ENCODE measurements at regions not wholly inside any gene's neighbourhood (a gene's known extent, or its start where the extent isn't known, plus 50 kb on each side); places are given as distances from the start of the nearest gene placed in this dataset.

DNA sequence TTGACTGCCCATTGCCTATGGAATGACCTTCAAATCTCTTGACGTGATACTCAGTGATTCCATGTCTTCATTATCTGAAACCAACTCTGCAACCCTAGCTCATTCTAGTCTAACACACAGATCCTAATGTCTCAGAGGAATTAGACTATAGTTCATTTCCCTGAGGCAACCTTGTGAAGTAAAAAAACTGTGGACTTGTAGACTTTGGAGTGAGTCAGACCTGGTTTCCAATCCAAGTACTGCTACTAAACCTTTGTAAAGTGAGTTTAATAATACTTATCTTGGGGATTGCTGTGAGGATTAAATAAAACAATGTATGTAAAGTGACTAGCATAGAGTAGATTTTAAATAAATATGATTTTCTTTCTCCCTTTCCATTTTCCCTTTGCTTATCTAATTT, 226.1 kb downstream of the BLID start:
- Histone ChIP-seq H3K4me1 (ENCODE audit: control insufficient read depth, low read depth, low read length) (no peaks in the 10 kb centered on the region), H3K4me2 (ENCODE audit: low read length) (no peak overlapping the region)

DNA sequence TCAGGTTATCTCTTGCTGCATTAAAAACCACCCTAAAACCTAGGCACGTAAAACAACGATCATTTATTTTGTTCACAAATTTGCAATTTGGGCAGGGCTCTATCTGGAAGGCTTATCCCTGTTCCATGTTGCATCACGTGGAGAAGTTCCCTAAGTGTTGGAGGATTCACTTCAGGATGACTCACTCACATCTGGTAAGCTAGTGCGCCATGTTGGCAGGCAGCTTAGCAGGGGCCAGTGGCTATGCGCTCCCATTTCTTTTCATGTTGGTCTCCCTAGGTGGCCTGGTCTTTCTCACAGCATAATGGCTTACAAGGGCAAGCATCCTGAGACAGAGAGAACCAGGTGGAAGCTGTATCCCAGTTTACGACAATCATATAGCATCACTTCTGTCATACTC, 226.8 kb downstream of the BLID start:
- Histone ChIP-seq H2BK5ac (ENCODE audit: low read length) (no peak overlapping the region), H3K4ac (ENCODE audit: low read depth, low read length) (no peak overlapping the region), H4K8ac (ENCODE audit: low read depth, low read length) (no peak overlapping the region), H3K4me2 (ENCODE audit: low read length) (no peak overlapping the region), H3K18ac (ENCODE audit: low read length) (no peak overlapping the region), H2BK15ac (replicated peaks; ENCODE audit: low read depth) (no peak overlapping the region), H4K5ac (ENCODE audit: low read length) (no peak overlapping the region), H3K9ac (ENCODE audit: low read length) (no peak overlapping the region), H2BK120ac (ENCODE audit: low read depth, low read length) (no peak overlapping the region), H3K36me3 (ENCODE audit: control insufficient read depth, insufficient read depth, low read length) (no peaks in the 10 kb centered on the region), H3K4me3 (ENCODE audit: low read length) (no peak overlapping the region), H3K4me1 (ENCODE audit: control insufficient read depth, low read depth, low read length) (no peaks in the 10 kb centered on the region), H2AK5ac (ENCODE audit: low read length) (no peak overlapping the region), H3K56ac (ENCODE audit: low read length) (no peak overlapping the region), H3K23ac (ENCODE audit: low read length) (no peak overlapping the region), H3K27ac (ENCODE audit: low read depth, low read length) (no peak overlapping the region), H3K27me3 (ENCODE audit: insufficient read depth, low read length, poor library complexity) (no peaks in the 10 kb centered on the region), H3K79me1 (ENCODE audit: low read length) (no peaks in the 10 kb centered on the region), H3K79me2 (ENCODE audit: control insufficient read depth, insufficient read depth, low read length) (no peaks in the 10 kb centered on the region)
- no peak for DNase-seq
- WGBS (ENCODE audit: extremely low coverage, insufficient coverage, low lambda C conversion rate) = no CpG with 5 or more reads among the region's 6 CpGs

More for the DNA sequence above, 226.1 kb downstream of the BLID start:
- no peak overlapping the region for H3K4me3 ChIP-seq (ENCODE audit: low read length)
- no CpG with 5 or more reads among the region's 1 CpG for WGBS (ENCODE audit: extremely low coverage, insufficient coverage, low lambda C conversion rate)
- no peaks in the 10 kb centered on the region for H3K27me3 ChIP-seq (ENCODE audit: insufficient read depth, low read length, poor library complexity)
- no peak overlapping the region for H3K56ac ChIP-seq (ENCODE audit: low read length)
- no peak overlapping the region for H3K9ac ChIP-seq (ENCODE audit: low read length)
- H4K8ac ChIP-seq (ENCODE audit: low read depth, low read length) = no peak overlapping the region
- no peak overlapping the region for H2AK5ac ChIP-seq (ENCODE audit: low read length)
- no peaks in the 10 kb centered on the region for H3K79me1 ChIP-seq (ENCODE audit: low read length)
- no peak overlapping the region for H2BK15ac ChIP-seq (replicated peaks; ENCODE audit: low read depth)
- H3K18ac ChIP-seq (ENCODE audit: low read length) = no peak overlapping the region
- no peak overlapping the region for H3K4ac ChIP-seq (ENCODE audit: low read depth, low read length)
- no peaks in the 10 kb centered on the region for H3K79me2 ChIP-seq (ENCODE audit: control insufficient read depth, insufficient read depth, low read length)
- DNase-seq = no peak
- H3K23ac ChIP-seq (ENCODE audit: low read length) = no peak overlapping the region
- H2BK5ac ChIP-seq (ENCODE audit: low read length) = no peak overlapping the region
- no peak overlapping the region for H3K27ac ChIP-seq (ENCODE audit: low read depth, low read length)
- H4K5ac ChIP-seq (ENCODE audit: low read length) = no peak overlapping the region
- no peak overlapping the region for H2BK120ac ChIP-seq (ENCODE audit: low read depth, low read length)
- H3K36me3 ChIP-seq (ENCODE audit: control insufficient read depth, insufficient read depth, low read length) = no peaks in the 10 kb centered on the region

DNA sequence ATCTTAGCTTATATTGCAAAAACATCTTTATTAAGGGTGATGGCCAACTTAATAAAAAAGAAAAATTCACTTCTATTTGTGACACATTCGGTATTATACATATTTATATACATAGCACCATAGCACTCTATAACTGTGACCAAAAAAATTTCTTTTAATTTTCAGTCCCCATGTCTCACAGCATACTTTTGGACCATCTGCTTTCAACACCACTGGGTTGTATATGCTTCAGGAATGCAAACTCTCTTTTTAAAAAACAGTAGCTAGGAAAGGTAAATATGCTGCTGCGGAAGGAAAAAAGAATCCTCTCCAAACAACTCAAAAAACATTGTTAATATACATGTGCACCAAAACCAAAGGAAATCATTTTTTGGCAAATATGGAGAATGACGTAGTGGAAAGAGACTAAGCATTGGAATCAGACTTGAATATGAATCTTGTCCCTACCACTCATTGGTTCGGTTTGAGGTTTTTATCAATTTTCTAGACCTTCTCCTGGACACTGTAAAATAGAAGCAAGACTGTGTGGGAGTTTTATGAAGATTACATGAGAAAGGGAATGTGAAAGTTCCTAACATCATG, 227.9 kb downstream of the BLID start:
- H2BK5ac ChIP-seq (ENCODE audit: low read length) = no peak overlapping the region
- H3K27ac ChIP-seq (ENCODE audit: low read depth, low read length) = no peak overlapping the region
- H3K79me1 ChIP-seq (ENCODE audit: low read length) = no peaks in the 10 kb centered on the region
- no peak overlapping the region for H2BK15ac ChIP-seq (replicated peaks; ENCODE audit: low read depth)
- no peak overlapping the region for H2AK5ac ChIP-seq (ENCODE audit: low read length)
- no peaks in the 10 kb centered on the region for H3K36me3 ChIP-seq (ENCODE audit: control insufficient read depth, insufficient read depth, low read length)
- H3K9ac ChIP-seq (ENCODE audit: low read length) = no peak overlapping the region
- no peak overlapping the region for H2BK120ac ChIP-seq (ENCODE audit: low read depth, low read length)
- no peaks in the 10 kb centered on the region for H3K79me2 ChIP-seq (ENCODE audit: control insufficient read depth, insufficient read depth, low read length)
- no peak overlapping the region for H3K4ac ChIP-seq (ENCODE audit: low read depth, low read length)
- no peak overlapping the region for H3K4me2 ChIP-seq (ENCODE audit: low read length)
- H4K8ac ChIP-seq (ENCODE audit: low read depth, low read length) = no peak overlapping the region
- no peak overlapping the region for H3K4me3 ChIP-seq (ENCODE audit: low read length)
- H3K23ac ChIP-seq (ENCODE audit: low read length) = no peak overlapping the region
- no CpG with 5 or more reads among the region's 4 CpGs for WGBS (ENCODE audit: extremely low coverage, insufficient coverage, low lambda C conversion rate)
- no peak overlapping the region for H3K56ac ChIP-seq (ENCODE audit: low read length)
- no peaks in the 10 kb centered on the region for H3K27me3 ChIP-seq (ENCODE audit: insufficient read depth, low read length, poor library complexity)
- no peak overlapping the region for H3K18ac ChIP-seq (ENCODE audit: low read length)
- DNase-seq = no peak
- H3K4me1 ChIP-seq (ENCODE audit: control insufficient read depth, low read depth, low read length) = no peaks in the 10 kb centered on the region
- H4K5ac ChIP-seq (ENCODE audit: low read length) = no peak overlapping the region

DNA sequence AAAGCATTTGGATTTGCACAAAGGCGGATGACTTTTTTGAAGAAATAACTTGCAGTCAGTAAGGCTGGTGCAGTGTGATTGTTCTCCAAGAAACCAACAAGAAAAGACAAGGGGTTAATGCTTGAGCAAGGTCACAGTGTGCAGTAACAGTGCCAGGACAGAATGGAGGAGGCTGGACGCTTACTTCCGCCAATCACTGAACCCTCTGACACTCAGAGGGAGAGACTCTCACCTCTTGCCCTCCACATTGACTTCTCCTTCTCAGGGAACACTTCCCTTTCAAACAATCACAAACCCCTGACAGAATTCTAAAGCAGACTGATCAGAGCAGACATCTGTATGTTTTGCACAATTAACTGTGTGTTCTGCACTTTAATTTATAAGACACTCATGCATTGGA, 228.4 kb downstream of the BLID start:
- no peak overlapping the region for H3K27ac ChIP-seq (ENCODE audit: low read depth, low read length)
- no peak overlapping the region for H2BK5ac ChIP-seq (ENCODE audit: low read length)
- no peak overlapping the region for H3K9ac ChIP-seq (ENCODE audit: low read length)
- no peaks in the 10 kb centered on the region for H3K79me1 ChIP-seq (ENCODE audit: low read length)
- H4K5ac ChIP-seq (ENCODE audit: low read length) = no peak overlapping the region
- no peak overlapping the region for H4K8ac ChIP-seq (ENCODE audit: low read depth, low read length)
- no peaks in the 10 kb centered on the region for H3K4me1 ChIP-seq (ENCODE audit: control insufficient read depth, low read depth, low read length)
- no peak overlapping the region for H3K23ac ChIP-seq (ENCODE audit: low read length)
- H3K27me3 ChIP-seq (ENCODE audit: insufficient read depth, low read length, poor library complexity) = no peaks in the 10 kb centered on the region
- DNase-seq = no peak
- H2BK120ac ChIP-seq (ENCODE audit: low read depth, low read length) = no peak overlapping the region
- H3K4me2 ChIP-seq (ENCODE audit: low read length) = no peak overlapping the region
- H2AK5ac ChIP-seq (ENCODE audit: low read length) = no peak overlapping the region
- no peak overlapping the region for H3K56ac ChIP-seq (ENCODE audit: low read length)
- H3K18ac ChIP-seq (ENCODE audit: low read length) = no peak overlapping the region
- H3K4ac ChIP-seq (ENCODE audit: low read depth, low read length) = no peak overlapping the region
- no peaks in the 10 kb centered on the region for H3K36me3 ChIP-seq (ENCODE audit: control insufficient read depth, insufficient read depth, low read length)
- H3K79me2 ChIP-seq (ENCODE audit: control insufficient read depth, insufficient read depth, low read length) = no peaks in the 10 kb centered on the region
- no CpG with 5 or more reads among the region's 3 CpGs for WGBS (ENCODE audit: extremely low coverage, insufficient coverage, low lambda C conversion rate)
- no peak overlapping the region for H3K4me3 ChIP-seq (ENCODE audit: low read length)
- no peak overlapping the region for H2BK15ac ChIP-seq (replicated peaks; ENCODE audit: low read depth)

DNA sequence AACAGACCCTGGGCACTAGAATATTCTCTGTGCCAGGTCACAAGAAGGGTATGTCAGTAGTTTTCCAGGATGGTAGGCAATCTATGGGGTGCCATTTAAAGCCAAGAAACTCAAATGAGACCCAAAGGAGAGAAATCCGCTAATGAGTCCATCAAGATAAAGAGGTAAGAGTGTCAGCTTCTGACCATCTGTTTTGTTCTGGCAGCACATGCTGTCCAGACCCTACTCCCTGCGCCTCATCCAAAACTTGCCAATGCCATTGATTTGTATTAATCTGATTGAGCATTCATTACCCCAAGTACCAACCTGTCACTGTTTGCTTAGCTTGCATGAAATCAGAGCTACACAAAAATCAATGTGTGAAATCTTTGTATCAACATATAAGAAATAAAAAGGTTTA, 229.0 kb downstream of the BLID start:
- no peak overlapping the region for H4K8ac ChIP-seq (ENCODE audit: low read depth, low read length)
- no peak overlapping the region for H3K23ac ChIP-seq (ENCODE audit: low read length)
- no peak overlapping the region for H3K18ac ChIP-seq (ENCODE audit: low read length)
- H3K79me2 ChIP-seq (ENCODE audit: control insufficient read depth, insufficient read depth, low read length) = no peaks in the 10 kb centered on the region
- H3K9ac ChIP-seq (ENCODE audit: low read length) = no peak overlapping the region
- H4K5ac ChIP-seq (ENCODE audit: low read length) = no peak overlapping the region
- H3K4me2 ChIP-seq (ENCODE audit: low read length) = no peak overlapping the region
- H3K4me1 ChIP-seq (ENCODE audit: control insufficient read depth, low read depth, low read length) = no peaks in the 10 kb centered on the region
- no peak overlapping the region for H2AK5ac ChIP-seq (ENCODE audit: low read length)
- H3K56ac ChIP-seq (ENCODE audit: low read length) = no peak overlapping the region
- H3K36me3 ChIP-seq (ENCODE audit: control insufficient read depth, insufficient read depth, low read length) = no peaks in the 10 kb centered on the region
- H2BK5ac ChIP-seq (ENCODE audit: low read length) = no peak overlapping the region
- no peak for DNase-seq
- no peak overlapping the region for H2BK15ac ChIP-seq (replicated peaks; ENCODE audit: low read depth)
- no peak overlapping the region for H3K4ac ChIP-seq (ENCODE audit: low read depth, low read length)
- no peaks in the 10 kb centered on the region for H3K79me1 ChIP-seq (ENCODE audit: low read length)
- no peak overlapping the region for H3K27ac ChIP-seq (ENCODE audit: low read depth, low read length)
- H3K27me3 ChIP-seq (ENCODE audit: insufficient read depth, low read length, poor library complexity) = no peaks in the 10 kb centered on the region
- no peak overlapping the region for H3K4me3 ChIP-seq (ENCODE audit: low read length)
- H2BK120ac ChIP-seq (ENCODE audit: low read depth, low read length) = no peak overlapping the region
- WGBS (ENCODE audit: extremely low coverage, insufficient coverage, low lambda C conversion rate) = no CpG with 5 or more reads among the region's 2 CpGs

DNA sequence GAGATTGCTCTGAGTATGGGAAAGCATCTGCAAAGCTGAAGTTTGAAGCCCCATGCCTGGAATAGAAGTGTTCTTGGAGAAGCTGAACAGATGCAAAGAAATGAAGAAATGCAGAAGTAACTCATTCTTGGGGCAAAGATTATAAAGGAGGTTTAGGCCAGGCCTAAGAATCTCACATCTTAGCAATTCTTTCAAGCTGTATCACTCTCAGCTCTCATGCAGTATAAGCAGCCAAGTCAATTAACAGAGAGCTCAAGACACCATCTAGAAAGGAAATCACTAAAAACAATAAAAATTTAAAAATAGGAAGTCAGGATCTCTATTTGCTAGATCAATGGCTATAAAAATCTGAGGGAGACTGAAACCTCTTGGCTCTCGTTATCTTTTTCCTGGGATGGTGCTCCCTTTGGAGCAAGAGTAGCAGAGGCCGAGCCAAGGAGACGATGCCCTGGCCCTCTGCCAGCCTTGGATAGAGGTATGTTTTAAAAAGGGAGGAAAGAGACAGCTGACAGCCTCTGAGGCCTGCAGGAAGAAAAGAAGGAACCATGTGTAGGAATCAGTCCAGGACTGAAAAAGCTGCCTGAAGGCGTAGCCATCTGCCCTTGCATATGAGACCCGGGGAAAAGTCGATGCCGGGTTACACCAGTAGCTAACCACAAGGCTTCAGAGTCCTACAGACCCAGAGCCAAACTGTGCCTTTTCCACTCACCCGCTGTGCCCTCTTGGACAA, 229.8 kb downstream of the BLID start:
- Histone ChIP-seq H3K79me2 (ENCODE audit: control insufficient read depth, insufficient read depth, low read length) (no peaks in the 10 kb centered on the region), H2BK5ac (ENCODE audit: low read length) (no peak overlapping the region), H3K4me2 (ENCODE audit: low read length) (no peak overlapping the region), H2BK120ac (ENCODE audit: low read depth, low read length) (no peak overlapping the region), H3K23ac (ENCODE audit: low read length) (no peak overlapping the region), H2AK5ac (ENCODE audit: low read length) (no peak overlapping the region), H3K56ac (ENCODE audit: low read length) (no peak overlapping the region), H3K18ac (ENCODE audit: low read length) (no peak overlapping the region), H3K36me3 (ENCODE audit: control insufficient read depth, insufficient read depth, low read length) (no peaks in the 10 kb centered on the region), H3K4ac (ENCODE audit: low read depth, low read length) (no peak overlapping the region), H4K5ac (ENCODE audit: low read length) (no peak overlapping the region), H3K4me1 (ENCODE audit: control insufficient read depth, low read depth, low read length) (no peaks in the 10 kb centered on the region), H3K9ac (ENCODE audit: low read length) (no peak overlapping the region), H4K8ac (ENCODE audit: low read depth, low read length) (no peak overlapping the region), H3K27ac (ENCODE audit: low read depth, low read length) (no peak overlapping the region), H2BK15ac (replicated peaks; ENCODE audit: low read depth) (no peak overlapping the region), H3K4me3 (ENCODE audit: low read length) (no peak overlapping the region), H3K79me1 (ENCODE audit: low read length) (no peaks in the 10 kb centered on the region), H3K27me3 (ENCODE audit: insufficient read depth, low read length, poor library complexity) (no peaks in the 10 kb centered on the region)
- no CpG with 5 or more reads among the region's 8 CpGs for WGBS (ENCODE audit: extremely low coverage, insufficient coverage, low lambda C conversion rate)
- DNase-seq = no peak
